ENCODE measurements at regions not wholly inside any gene's neighbourhood (a gene's known extent, or its start where the extent isn't known, plus 50 kb on each side); places are given as distances from the start of the nearest gene placed in this dataset.

GRCh38 chr5:20109326-20109725 lies 121.3 kb upstream of the CDH18 start (continued):
- TF ChIP-seq TAF1 (conservative IDR thresholded peaks at IDR 0.05) (no peak), GABPA (IDR thresholded peaks at IDR 0.05 in 1 of 2, conservative IDR thresholded peaks at IDR 0.05 in 1 of 2) (no peak), FOXA1 (IDR thresholded peaks at IDR 0.05) (no peak), HNF4G (IDR thresholded peaks at IDR 0.05) (no peak), RXRA (IDR thresholded peaks at IDR 0.05) (no peak), JUND (IDR thresholded peaks at IDR 0.05) (no peak)

- Histone ChIP-seq H3K4me3 (ENCODE audit: low read depth in 1 of 3, low read length in 3 of 3) (no peak overlapping the region), H3K27ac (ENCODE audit: low read depth in 1 of 2, low read length in 2 of 2) (no peak overlapping the region), H3K36me3 (ENCODE audit: control insufficient read depth in 4 of 4, insufficient read depth in 3 of 4, low read depth in 1 of 4, low read length in 3 of 4) (no peaks in the 10 kb centered on the region), H3K4me1 (ENCODE audit: control insufficient read depth in 4 of 4, insufficient read depth in 4 of 4, low read length in 3 of 4) (no peaks in the 10 kb centered on the region), H3K9ac (ENCODE audit: low read depth in 1 of 2, low read length in 2 of 2) (no peak overlapping the region), H3K9me3 (ENCODE audit: control insufficient read depth in 4 of 4, low read length in 3 of 4) (peaks cover 0 to 4% (median 0%) of the 10 kb centered on the region in 4 donors), H3K27me3 (ENCODE audit: control insufficient read depth in 4 of 4, insufficient read depth in 4 of 4, low read length in 3 of 4) (peaks cover 0 to under 1% (median 0%) of the 10 kb centered on the region in 4 donors)
- no peak for DNase-seq (ENCODE audit: low spot score)
- whole genome bisulfite sequencing = 48% methylated on average over 5 of the region's 5 CpGs
- TF ChIP-seq HNF4A (conservative IDR thresholded peaks at IDR 0.05) (no peak), NR2F2 (IDR thresholded peaks at IDR 0.05) (no peak), SP1 (IDR thresholded peaks at IDR 0.05) (no peak)
Measured at GRCh38 chr5:20105915-20106314, 117.9 kb upstream of the CDH18 start.

GRCh38 chr5:20102293-20102692 lies 114.3 kb upstream of the CDH18 start:
- no peak for DNase-seq (ENCODE audit: low spot score)
- no peaks in the 10 kb centered on the region for H3K36me3 ChIP-seq (ENCODE audit: control insufficient read depth in 4 of 4, insufficient read depth in 3 of 4, low read depth in 1 of 4, low read length in 3 of 4)
- no peak overlapping the region for H3K9ac ChIP-seq (ENCODE audit: low read depth in 1 of 2, low read length in 2 of 2)
- TF ChIP-seq TAF1 (conservative IDR thresholded peaks at IDR 0.05) (no peak), FOXA2 (IDR thresholded peaks at IDR 0.05) (no peak), ZBTB33 (IDR thresholded peaks at IDR 0.05) (no peak), NR2F2 (IDR thresholded peaks at IDR 0.05) (no peak), RAD21 (IDR thresholded peaks at IDR 0.05) (no peak), SP1 (IDR thresholded peaks at IDR 0.05) (no peak), EGR1 (IDR thresholded peaks at IDR 0.05; ENCODE audit: low read depth in 2 of 2) (no peak), HNF4G (IDR thresholded peaks at IDR 0.05) (no peak), ATF3 (IDR thresholded peaks at IDR 0.05) (no peak)
- WGBS = 51% methylated on average over 7 of the region's 7 CpGs
- no peaks in the 10 kb centered on the region for H3K9me3 ChIP-seq (ENCODE audit: control insufficient read depth in 4 of 4, low read length in 3 of 4)
- no peaks in the 10 kb centered on the region for H3K4me1 ChIP-seq (ENCODE audit: control insufficient read depth in 4 of 4, insufficient read depth in 4 of 4, low read length in 3 of 4)
- no peak overlapping the region for H3K27ac ChIP-seq (ENCODE audit: low read depth in 1 of 2, low read length in 2 of 2)
- peaks cover 0 to 2% (median 0%) of the 10 kb centered on the region in 4 donors for H3K27me3 ChIP-seq (ENCODE audit: control insufficient read depth in 4 of 4, insufficient read depth in 4 of 4, low read length in 3 of 4)
- H3K4me3 ChIP-seq (ENCODE audit: low read depth in 1 of 3, low read length in 3 of 3) = no peak overlapping the region

GRCh38 chr5:20098694-20099093 lies 110.7 kb upstream of the CDH18 start:
- 63% methylated on average over 1 of the region's 1 CpG for WGBS
- H3K36me3 ChIP-seq (ENCODE audit: control insufficient read depth in 4 of 4, insufficient read depth in 3 of 4, low read depth in 1 of 4, low read length in 3 of 4) = no peaks in the 10 kb centered on the region
- no peak overlapping the region for H3K9ac ChIP-seq (ENCODE audit: low read depth in 1 of 2, low read length in 2 of 2)
- no peaks in the 10 kb centered on the region for H3K4me1 ChIP-seq (ENCODE audit: control insufficient read depth in 4 of 4, insufficient read depth in 4 of 4, low read length in 3 of 4)
- no peak overlapping the region for H3K4me3 ChIP-seq (ENCODE audit: low read depth in 1 of 3, low read length in 3 of 3)
- H3K9me3 ChIP-seq (ENCODE audit: control insufficient read depth in 4 of 4, low read length in 3 of 4) = no peaks in the 10 kb centered on the region
- TF ChIP-seq RXRA (IDR thresholded peaks at IDR 0.05) (no peak), HNF4G (IDR thresholded peaks at IDR 0.05) (no peak), FOXA2 (IDR thresholded peaks at IDR 0.05) (no peak), YY1 (IDR thresholded peaks at IDR 0.05) (no peak)
- DNase-seq (ENCODE audit: low spot score) = no peak
- H3K27me3 ChIP-seq (ENCODE audit: control insufficient read depth in 4 of 4, insufficient read depth in 4 of 4, low read length in 3 of 4) = peaks cover 0 to 2% (median 0%) of the 10 kb centered on the region in 4 donors
- no peak overlapping the region for H3K27ac ChIP-seq (ENCODE audit: low read depth in 1 of 2, low read length in 2 of 2)
